ENCODE measurements at regions not wholly inside any gene's neighbourhood (a gene's known extent, or its start where the extent isn't known, plus 50 kb on each side); places are given as distances from the start of the nearest gene placed in this dataset.

- TF ChIP-seq CTCF (IDR thresholded peaks at IDR 0.05) (no peak), EZH2 (IDR thresholded peaks at IDR 0.05) (no peak)
Measured at GRCh38 chr9:102459828-102460227, 535.3 kb upstream of the CYLC2 start.

Measured in neural progenitor cell (in vitro differentiated cells).